ENCODE measurements at regions not wholly inside any gene's neighbourhood (a gene's known extent, or its start where the extent isn't known, plus 50 kb on each side); places are given as distances from the start of the nearest gene placed in this dataset.

GRCh38 chr5:34484216-34484920 is 171.8 kb upstream of the RAI14 start:
- TF ChIP-seq CTCF (IDR thresholded peaks at IDR 0.05), result no peak
- peaks cover 15% of the 10 kb centered on the region for H3K4me1 ChIP-seq
- peak overlapping the region; percentile 55 for H3K27ac ChIP-seq
- ATAC-seq, result no peak
- H3K4me3 ChIP-seq, result no peak overlapping the region
- H3K36me3 ChIP-seq, result no peaks in the 10 kb centered on the region
- no peaks in the 10 kb centered on the region for H3K27me3 ChIP-seq
- intact Hi-C loops (cut with DNase I), result no loop called here
- no peaks in the 10 kb centered on the region for H3K9me3 ChIP-seq
- no peak for DNase-seq

GRCh38 chr5:34485768-34486030 is 170.4 kb upstream of the RAI14 start:
- H3K4me3 ChIP-seq, result no peak overlapping the region
- peak overlapping the region; percentile 72 for H3K27ac ChIP-seq
- H3K4me1 ChIP-seq, result peaks cover 15% of the 10 kb centered on the region
- no peak for TF ChIP-seq CTCF (IDR thresholded peaks at IDR 0.05)
- no peak for DNase-seq
- ATAC-seq, result no peak
- intact Hi-C loops (cut with DNase I), result loop anchor here (5.0 kb wide), 1 partner anchor 412 kb away; no protein-coding TSS in a partner anchor
- no peaks in the 10 kb centered on the region for H3K27me3 ChIP-seq
- H3K36me3 ChIP-seq, result no peaks in the 10 kb centered on the region
- no peaks in the 10 kb centered on the region for H3K9me3 ChIP-seq

GRCh38 chr5:34486160-34486848 is 169.8 kb upstream of the RAI14 start:
- Histone ChIP-seq H3K36me3 (no peaks in the 10 kb centered on the region), H3K4me1 (peaks cover 17% of the 10 kb centered on the region), H3K27ac (peak overlapping the region; percentile 72), H3K4me3 (no peak overlapping the region), H3K27me3 (no peaks in the 10 kb centered on the region), H3K9me3 (no peaks in the 10 kb centered on the region)
- peak; percentile 82 for ATAC-seq
- intact Hi-C loops (cut with DNase I), result loop anchor here (5.0 kb wide), 1 partner anchor 411 kb away; no protein-coding TSS in a partner anchor
- TF ChIP-seq CTCF (IDR thresholded peaks at IDR 0.05), result peak; percentile 84
- peak; percentile 87 for DNase-seq

GRCh38 chr5:34486849-34487158 is 169.3 kb upstream of the RAI14 start:
- Histone ChIP-seq H3K27me3 (no peaks in the 10 kb centered on the region), H3K27ac (peak overlapping the region; percentile 60), H3K36me3 (no peaks in the 10 kb centered on the region), H3K4me1 (peaks cover 20% of the 10 kb centered on the region), H3K4me3 (no peak overlapping the region), H3K9me3 (no peaks in the 10 kb centered on the region)
- intact Hi-C loops (cut with DNase I), result loop anchor here (5.0 kb wide), 1 partner anchor 410 kb away; no protein-coding TSS in a partner anchor
- TF ChIP-seq CTCF (IDR thresholded peaks at IDR 0.05), result no peak
- no peak for DNase-seq
- no peak for ATAC-seq

GRCh38 chr5:34487159-34487879 is 168.8 kb upstream of the RAI14 start:
- Histone ChIP-seq H3K36me3 (no peaks in the 10 kb centered on the region), H3K27ac (peak overlapping the region; percentile 69), H3K27me3 (no peaks in the 10 kb centered on the region), H3K9me3 (no peaks in the 10 kb centered on the region), H3K4me1 (peaks cover 20% of the 10 kb centered on the region), H3K4me3 (no peak overlapping the region)
- TF ChIP-seq CTCF (IDR thresholded peaks at IDR 0.05), result no peak
- no peak for DNase-seq
- intact Hi-C loops (cut with DNase I), result loop anchor here (5.0 kb wide), 1 partner anchor 410 kb away; no protein-coding TSS in a partner anchor
- peak; percentile 81 for ATAC-seq
